Mucosa of gallbladder (tissue), 1 donor: ENCODE measurements at regions not wholly inside any gene's neighbourhood (a gene's known extent, or its start where the extent isn't known, plus 50 kb on each side); places are given as distances from the start of the nearest gene placed in this dataset.

ENCODE experiments used
- DNase-seq: peaks from one replicate; pipeline ENCODE4 v3.0.0-alpha.2; 2020; ENCODE audit warnings: low spot score
- donor health status: DM: no; HTN: no; CAD: no.

- no peak for DNase-seq
Observed at GRCh38 chr5:8908055-8908683, 637.7 kb downstream of the SEMA5A start.

GRCh38 chr5:8912106-8912505 lies 633.8 kb downstream of the SEMA5A start:
- no peak for DNase-seq

GRCh38 chr5:8913522-8913921 lies 632.4 kb downstream of the SEMA5A start:
- DNase-seq, result no peak

- DNase-seq, result no peak
Observed at GRCh38 chr5:8919096-8919495, 626.8 kb downstream of the SEMA5A start.

- no peak for DNase-seq
Observed at GRCh38 chr5:8923526-8923925, 622.3 kb downstream of the SEMA5A start.

GRCh38 chr5:8924054-8924793 lies 621.7 kb downstream of the SEMA5A start:
- no peak for DNase-seq

- no peak for DNase-seq
Observed at GRCh38 chr5:8930021-8930420, 615.9 kb downstream of the SEMA5A start.

- DNase-seq, result no peak
Observed at GRCh38 chr5:8934455-8934854, 611.4 kb downstream of the SEMA5A start.

GRCh38 chr5:8940934-8941333 lies 604.9 kb downstream of the SEMA5A start:
- DNase-seq, result no peak

GRCh38 chr5:8943301-8943700 lies 602.6 kb downstream of the SEMA5A start:
- no peak for DNase-seq

- no peak for DNase-seq
Observed at GRCh38 chr5:8944005-8944404, 601.9 kb downstream of the SEMA5A start.

GRCh38 chr5:8945972-8946371 lies 599.9 kb downstream of the SEMA5A start:
- DNase-seq, result no peak

GRCh38 chr5:8949908-8950307 lies 596.0 kb downstream of the SEMA5A start:
- DNase-seq, result no peak

GRCh38 chr5:8952147-8952546 lies 593.7 kb downstream of the SEMA5A start:
- no peak for DNase-seq

- no peak for DNase-seq
Observed at GRCh38 chr5:8953016-8953415, 592.9 kb downstream of the SEMA5A start.

- no peak for DNase-seq
Observed at GRCh38 chr5:8953911-8954438, 591.9 kb downstream of the SEMA5A start.

- no peak for DNase-seq
Observed at GRCh38 chr5:8954801-8955200, 591.1 kb downstream of the SEMA5A start.

- no peak for DNase-seq
Observed at GRCh38 chr5:8956659-8957058, 589.2 kb downstream of the SEMA5A start.

- no peak for DNase-seq
Observed at GRCh38 chr5:8958602-8959001, 587.3 kb downstream of the SEMA5A start.

- no peak for DNase-seq
Observed at GRCh38 chr5:8961219-8961618, 584.7 kb downstream of the SEMA5A start.

GRCh38 chr5:8961956-8962355 lies 583.9 kb downstream of the SEMA5A start:
- DNase-seq, result no peak

- DNase-seq, result no peak
Observed at GRCh38 chr5:8981016-8981415, 564.9 kb downstream of the SEMA5A start.

GRCh38 chr5:8981496-8981895 lies 564.4 kb downstream of the SEMA5A start:
- no peak for DNase-seq
